ENCODE measurements at regions not wholly inside any gene's neighbourhood (a gene's known extent, or its start where the extent isn't known, plus 50 kb on each side); places are given as distances from the start of the nearest gene placed in this dataset.

DNA sequence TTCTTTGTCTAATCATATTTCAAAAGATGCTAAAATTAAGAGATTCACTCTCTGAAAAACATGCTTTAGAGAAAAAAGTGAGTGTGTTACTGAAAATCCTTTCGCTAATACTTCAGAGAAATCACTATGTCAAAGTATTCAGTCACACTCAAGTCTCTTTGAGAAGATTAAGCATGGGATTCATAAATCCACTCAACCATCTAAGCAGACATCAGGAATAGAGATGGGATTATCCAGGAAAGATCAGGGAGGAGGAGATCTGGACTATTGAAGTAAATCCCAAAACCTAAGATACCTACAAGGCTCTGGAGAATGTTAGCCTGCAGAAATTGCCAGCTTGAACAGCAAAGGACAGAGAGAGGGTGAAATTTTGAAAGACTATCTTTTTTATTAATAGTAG lies 317.2 kb upstream of the ACO1 start:
- Histone ChIP-seq H3K27me3 (ENCODE audit: control insufficient read depth, insufficient read depth, low read length, poor library complexity, severe bottlenecking) (no peaks in the 10 kb centered on the region), H3K27ac (ENCODE audit: low read depth, low read length) (no peak overlapping the region), H3K9me3 (ENCODE audit: control insufficient read depth, low read length) (no peaks in the 10 kb centered on the region), H3K4me3 (ENCODE audit: low read length) (no peak overlapping the region), H3K9ac (ENCODE audit: extremely low read depth, low read length, poor library complexity, severe bottlenecking) (no peak overlapping the region), H3K4me1 (ENCODE audit: control insufficient read depth, insufficient read depth, low read length) (no peaks in the 10 kb centered on the region), H3K36me3 (ENCODE audit: control insufficient read depth, insufficient read depth, low read length) (no peaks in the 10 kb centered on the region)
- H3K36me3 Mint-ChIP-seq (ENCODE audit: low read depth), result no peaks in the 10 kb centered on the region
- WGBS, 2 experiments (ENCODE audit: insufficient coverage in 1 of 2, insufficient read length in 1 of 2), result 100% methylated on average over 1 of the region's 1 CpG; no CpG with 5 or more reads in 1 of the 2 experiments
- H3K27me3 Mint-ChIP-seq (ENCODE audit: insufficient read depth), result no peaks in the 10 kb centered on the region
- TF ChIP-seq, protein P1, sequence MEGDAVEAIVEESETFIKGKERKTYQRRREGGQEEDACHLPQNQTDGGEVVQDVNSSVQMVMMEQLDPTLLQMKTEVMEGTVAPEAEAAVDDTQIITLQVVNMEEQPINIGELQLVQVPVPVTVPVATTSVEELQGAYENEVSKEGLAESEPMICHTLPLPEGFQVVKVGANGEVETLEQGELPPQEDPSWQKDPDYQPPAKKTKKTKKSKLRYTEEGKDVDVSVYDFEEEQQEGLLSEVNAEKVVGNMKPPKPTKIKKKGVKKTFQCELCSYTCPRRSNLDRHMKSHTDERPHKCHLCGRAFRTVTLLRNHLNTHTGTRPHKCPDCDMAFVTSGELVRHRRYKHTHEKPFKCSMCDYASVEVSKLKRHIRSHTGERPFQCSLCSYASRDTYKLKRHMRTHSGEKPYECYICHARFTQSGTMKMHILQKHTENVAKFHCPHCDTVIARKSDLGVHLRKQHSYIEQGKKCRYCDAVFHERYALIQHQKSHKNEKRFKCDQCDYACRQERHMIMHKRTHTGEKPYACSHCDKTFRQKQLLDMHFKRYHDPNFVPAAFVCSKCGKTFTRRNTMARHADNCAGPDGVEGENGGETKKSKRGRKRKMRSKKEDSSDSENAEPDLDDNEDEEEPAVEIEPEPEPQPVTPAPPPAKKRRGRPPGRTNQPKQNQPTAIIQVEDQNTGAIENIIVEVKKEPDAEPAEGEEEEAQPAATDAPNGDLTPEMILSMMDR (conservative IDR thresholded peaks at IDR 0.05), result no peak
- peaks cover 1% of the 10 kb centered on the region for H3K4me1 Mint-ChIP-seq
- no peak for DNase-seq
- H3K27ac Mint-ChIP-seq, result no peak overlapping the region
- no peak overlapping the region for H3K4me3 Mint-ChIP-seq
- H3K9me3 Mint-ChIP-seq, result no peaks in the 10 kb centered on the region

DNA sequence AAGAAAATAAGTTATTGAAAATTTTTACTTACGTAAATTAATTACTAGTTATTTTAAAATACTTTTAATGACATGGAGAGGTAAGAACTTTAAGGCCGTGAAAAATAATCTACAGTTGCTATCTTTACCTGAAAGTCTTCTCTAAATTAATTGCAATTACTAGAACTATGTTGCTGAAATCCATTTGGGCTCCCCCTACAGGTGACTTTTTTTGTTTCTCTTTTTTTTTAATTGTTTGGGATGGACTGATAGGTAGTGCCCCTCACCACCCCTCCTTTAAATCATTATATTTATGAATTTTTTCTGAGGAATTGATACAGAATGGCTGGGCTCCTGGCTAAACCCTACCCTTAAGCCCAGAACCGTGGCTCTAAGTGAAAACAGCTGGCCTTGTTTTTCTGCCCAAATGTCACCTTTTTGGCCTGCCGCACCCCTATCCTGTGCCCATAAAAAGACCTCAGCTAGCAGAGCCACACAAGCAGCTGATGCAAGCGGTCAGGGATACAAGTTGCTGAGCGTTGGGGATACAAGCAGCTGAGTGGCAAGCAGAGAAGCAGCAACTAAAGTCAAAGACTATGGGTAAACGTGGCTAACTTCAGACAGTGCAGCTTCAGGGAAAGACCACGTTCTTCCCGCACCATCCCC lies 315.2 kb upstream of the ACO1 start:
- 66 to 79% methylated on average over 4 to 8 of the region's 9 CpGs for WGBS, 2 experiments (ENCODE audit: insufficient coverage in 1 of 2, insufficient read length in 1 of 2)
- Histone ChIP-seq H3K9ac (ENCODE audit: extremely low read depth, low read length, poor library complexity, severe bottlenecking) (no peak overlapping the region), H3K27me3 (ENCODE audit: control insufficient read depth, insufficient read depth, low read length, poor library complexity, severe bottlenecking) (no peaks in the 10 kb centered on the region), H3K27ac (ENCODE audit: low read depth, low read length) (no peak overlapping the region), H3K9me3 (ENCODE audit: control insufficient read depth, low read length) (no peaks in the 10 kb centered on the region), H3K4me1 (ENCODE audit: control insufficient read depth, insufficient read depth, low read length) (no peaks in the 10 kb centered on the region), H3K4me3 (ENCODE audit: low read length) (no peak overlapping the region), H3K36me3 (ENCODE audit: control insufficient read depth, insufficient read depth, low read length) (no peaks in the 10 kb centered on the region)
- no peaks in the 10 kb centered on the region for H3K27me3 Mint-ChIP-seq (ENCODE audit: insufficient read depth)
- no peaks in the 10 kb centered on the region for H3K36me3 Mint-ChIP-seq (ENCODE audit: low read depth)
- H3K4me1 Mint-ChIP-seq, result peaks cover 1% of the 10 kb centered on the region
- no peak overlapping the region for H3K27ac Mint-ChIP-seq
- no peaks in the 10 kb centered on the region for H3K9me3 Mint-ChIP-seq
- H3K4me3 Mint-ChIP-seq, result no peak overlapping the region
- TF ChIP-seq, protein P1 (conservative IDR thresholded peaks at IDR 0.05), result peak; percentile 79
- DNase-seq, result no peak

GRCh38 chr9:32069969-32070368 lies 314.5 kb upstream of the ACO1 start:
- 93 to 94% methylated on average over 3 to 5 of the region's 5 CpGs for WGBS, 2 experiments (ENCODE audit: insufficient coverage in 1 of 2, insufficient read length in 1 of 2)

More at GRCh38 chr9:32069969-32070368, 314.5 kb upstream of the ACO1 start:
- peaks cover 5% of the 10 kb centered on the region for H3K9me3 Mint-ChIP-seq
- peaks cover 1% of the 10 kb centered on the region for H3K4me1 Mint-ChIP-seq
- no peaks in the 10 kb centered on the region for H3K36me3 Mint-ChIP-seq (ENCODE audit: low read depth)
- Histone ChIP-seq H3K27me3 (ENCODE audit: control insufficient read depth, insufficient read depth, low read length, poor library complexity, severe bottlenecking) (no peaks in the 10 kb centered on the region), H3K36me3 (ENCODE audit: control insufficient read depth, insufficient read depth, low read length) (no peaks in the 10 kb centered on the region), H3K27ac (ENCODE audit: low read depth, low read length) (no peak overlapping the region), H3K4me1 (ENCODE audit: control insufficient read depth, insufficient read depth, low read length) (no peaks in the 10 kb centered on the region), H3K4me3 (ENCODE audit: low read length) (no peak overlapping the region), H3K9ac (ENCODE audit: extremely low read depth, low read length, poor library complexity, severe bottlenecking) (no peak overlapping the region), H3K9me3 (ENCODE audit: control insufficient read depth, low read length) (no peaks in the 10 kb centered on the region)
- no peak overlapping the region for H3K27ac Mint-ChIP-seq
- no peak overlapping the region for H3K4me3 Mint-ChIP-seq
- H3K27me3 Mint-ChIP-seq (ENCODE audit: insufficient read depth), result no peaks in the 10 kb centered on the region
- no peak for DNase-seq
- TF ChIP-seq, protein P1 (conservative IDR thresholded peaks at IDR 0.05), result no peak
